Caco-2 (cell line): ENCODE measurements at regions not wholly inside any gene's neighbourhood (a gene's known extent, or its start where the extent isn't known, plus 50 kb on each side); places are given as distances from the start of the nearest gene placed in this dataset.

ENCODE experiments used
- BruUV-seq: library from RNA; stranded (reverse); fragments of 400-500 nt; replicated peaks from 2 replicates; lab custom pipeline; 2021; lab: Mats Ljungman, UMichigan
- CTCF ChIA-PET: fragments of 300-600 bp; sonication (Branson Sonifier 250); formaldehyde crosslinking; loops from one replicate; lab custom pipeline; 2022; ENCODE audit warnings: antibody characterized with exemption; lab: Charles Lee
- POLR2A ChIA-PET: fragments of 300-600 bp; sonication (Branson Sonifier 250); formaldehyde crosslinking; loops from one replicate; lab custom pipeline; 2022; ENCODE audit warnings: antibody characterized with exemption; lab: Charles Lee
- DNase-seq, 2 experiments: peaks; one replicate each; pipeline versions ENCODE4 v3.0.0 to v3.0.0-alpha.2; 2020 to 2022
- H3K27me3 ChIP-seq: replicated peaks from 2 replicates; pipeline ENCODE4 v1.6.0; 2011; ENCODE audit warnings: low read length; ENCODE audit not compliant: control insufficient read depth, insufficient read depth
- H3K36me3 ChIP-seq: 2 replicates; pipeline ENCODE4 v1.5.1; 2011; ENCODE audit warnings: low read length; ENCODE audit not compliant: control insufficient read depth, insufficient read depth
- H3K4me1 ChIP-seq: fragments of 250-450 bp; sonication (Bioruptor Pico); 2 replicates; pipeline ENCODE4 v1.5.1; 2020; ENCODE audit warnings: mild to moderate bottlenecking
- H3K4me3 ChIP-seq: 2 replicates; pipeline ENCODE4 v1.5.1; 2011; ENCODE audit warnings: low read depth, mild to moderate bottlenecking, control low read depth, low read length
- H3K9me3 ChIP-seq: fragments of 250-450 bp; sonication (Bioruptor Pico); 2 replicates; pipeline ENCODE4 v1.5.1; 2020; ENCODE audit warnings: mild to moderate bottlenecking, moderate library complexity
- H3K27ac Mint-ChIP-seq: one replicate; pipeline ENCODE4 v1.8.0; 2022; ENCODE audit warnings: mixed read lengths; ENCODE audit not compliant: unreplicated experiment
- H3K27me3 Mint-ChIP-seq: one replicate; pipeline ENCODE4 v1.8.0; 2022; ENCODE audit warnings: mixed read lengths; ENCODE audit not compliant: insufficient read depth, unreplicated experiment
- H3K36me3 Mint-ChIP-seq: one replicate; pipeline ENCODE4 v1.8.0; 2022; ENCODE audit warnings: mild to moderate bottlenecking, mixed read lengths; ENCODE audit not compliant: insufficient read depth, unreplicated experiment
- H3K4me1 Mint-ChIP-seq: one replicate; pipeline ENCODE4 v1.8.0; 2022; ENCODE audit warnings: low read depth, mixed read lengths; ENCODE audit not compliant: unreplicated experiment
- H3K4me3 Mint-ChIP-seq: one replicate; pipeline ENCODE4 v1.8.0; 2022; ENCODE audit warnings: mild to moderate bottlenecking, moderate library complexity, mixed read lengths; ENCODE audit not compliant: unreplicated experiment
- H3K9me3 Mint-ChIP-seq: one replicate; pipeline ENCODE4 v1.8.0; 2022; ENCODE audit warnings: mixed read lengths; ENCODE audit not compliant: unreplicated experiment
- CTCF ChIP-seq, 2 experiments: fragments of 200-600 bp in 1 of 2; IDR thresholded peaks; 1 replicate in 1 of 2; 2 replicates in 1 of 2; pipeline versions ENCODE4 v1.5.1 to v1.8.0; 2011 to 2022; ENCODE audit warnings: antibody characterized with exemption in 1 of 2, control low read depth in 1 of 2, inconsistent platforms in 1 of 2, low read depth in 1 of 2, low read length in 1 of 2, mild to moderate bottlenecking in 1 of 2, moderate library complexity in 1 of 2; ENCODE audit not compliant: insufficient read depth in 1 of 2, severe bottlenecking in 1 of 2, unreplicated experiment in 1 of 2
- intact Hi-C: fragments of 100-400 bp; cut with micrococcal nuclease; formaldehyde crosslinking; loops from one replicate; pipeline ENCODE4 v1.10.0; 2022; ENCODE audit not compliant: unreplicated experiment

GRCh38 chr1:61597601-61598000 lies 127.3 kb downstream of the TM2D1 start:
- intact Hi-C loops, result no loop called here
- CTCF ChIA-PET, result no interaction called here
- H3K27me3 Mint-ChIP-seq, result peaks cover 3% of the 10 kb centered on the region

GRCh38 chr1:61593331-61593730 lies 131.6 kb downstream of the TM2D1 start:
- Mint-ChIP-seq H3K27ac (no peak overlapping the region), H3K4me3 (no peak overlapping the region), H3K4me1 (peaks cover 7% of the 10 kb centered on the region), H3K27me3 (no peaks in the 10 kb centered on the region), H3K36me3 (no peaks in the 10 kb centered on the region), H3K9me3 (no peaks in the 10 kb centered on the region)
- Histone ChIP-seq H3K4me1 (peaks cover 3% of the 10 kb centered on the region; the same call in 1 of the 2 replicates), H3K36me3 (no peaks in the 10 kb centered on the region), H3K4me3 (no peak overlapping the region), H3K27me3 (no peaks in the 10 kb centered on the region), H3K9me3 (no peaks in the 10 kb centered on the region)
- BruUV-seq, result no TSS peak
- no peak for TF ChIP-seq CTCF (IDR thresholded peaks at IDR 0.05; ENCODE audit: insufficient read depth in 1 of 2, low read depth in 1 of 2, low read length in 1 of 2, severe bottlenecking in 1 of 2, unreplicated experiment in 1 of 2)
- DNase-seq, result no peak
- POLR2A ChIA-PET, result no interaction called here
- intact Hi-C loops, result no loop called here
- CTCF ChIA-PET, result no interaction called here

More at GRCh38 chr1:61597601-61598000, 127.3 kb downstream of the TM2D1 start:
- no TSS peak for BruUV-seq
- Mint-ChIP-seq H3K27ac (no peak overlapping the region), H3K36me3 (no peaks in the 10 kb centered on the region), H3K4me1 (no peaks in the 10 kb centered on the region), H3K9me3 (no peaks in the 10 kb centered on the region), H3K4me3 (no peak overlapping the region)
- DNase-seq, result no peak
- H3K4me3 ChIP-seq, result no peak overlapping the region
- POLR2A ChIA-PET, result no interaction called here
- H3K36me3 ChIP-seq, result no peaks in the 10 kb centered on the region
- TF ChIP-seq CTCF (IDR thresholded peaks at IDR 0.05; ENCODE audit: insufficient read depth in 1 of 2, low read depth in 1 of 2, low read length in 1 of 2, severe bottlenecking in 1 of 2, unreplicated experiment in 1 of 2), result no peak
- H3K4me1 ChIP-seq, result no peaks in the 10 kb centered on the region
- no peaks in the 10 kb centered on the region for H3K27me3 ChIP-seq
- H3K9me3 ChIP-seq, result no peaks in the 10 kb centered on the region

GRCh38 chr1:61591351-61591750 lies 133.6 kb downstream of the TM2D1 start:
- peaks cover 7% of the 10 kb centered on the region for H3K4me1 Mint-ChIP-seq
- ChIA-PET CTCF (no interaction called here), POLR2A (no interaction called here)
- H3K9me3 Mint-ChIP-seq, result no peaks in the 10 kb centered on the region
- BruUV-seq, result no TSS peak
- Histone ChIP-seq H3K36me3 (no peaks in the 10 kb centered on the region), H3K27me3 (no peaks in the 10 kb centered on the region), H3K4me1 (peaks cover 3% of the 10 kb centered on the region; the same call in 1 of the 2 replicates), H3K9me3 (no peaks in the 10 kb centered on the region), H3K4me3 (no peak overlapping the region)
- H3K4me3 Mint-ChIP-seq, result no peak overlapping the region
- H3K27ac Mint-ChIP-seq, result no peak overlapping the region
- no peaks in the 10 kb centered on the region for H3K36me3 Mint-ChIP-seq
- no peaks in the 10 kb centered on the region for H3K27me3 Mint-ChIP-seq
- intact Hi-C loops, result no loop called here
- no peak for DNase-seq
- no peak for TF ChIP-seq CTCF (IDR thresholded peaks at IDR 0.05; ENCODE audit: insufficient read depth in 1 of 2, low read depth in 1 of 2, low read length in 1 of 2, severe bottlenecking in 1 of 2, unreplicated experiment in 1 of 2)
